SH-SY5Y (cell line): ENCODE measurements at regions not wholly inside any gene's neighbourhood (a gene's known extent, or its start where the extent isn't known, plus 50 kb on each side); places are given as distances from the start of the nearest gene placed in this dataset.

Experiments used
- GATA2 ChIP-seq: IDR thresholded peaks from 2 replicates; pipeline ENCODE4 v1.6.1; 2011; ENCODE audit warnings: mild to moderate bottlenecking, low read depth, low read length
- GATA3 ChIP-seq: IDR thresholded peaks from 2 replicates; pipeline ENCODE4 v1.6.1; 2011; ENCODE audit warnings: low read depth, mild to moderate bottlenecking, low read length, moderate library complexity

- TF ChIP-seq GATA3 (no peak), GATA2 (no peak)
These were observed 81.2 kb downstream of the PXDC1 start for GRCh38 chr6:3670356-3670755.
